Stimulated activated CD8-positive, alpha-beta memory T cell treated with anti-CD3 and anti-CD28 coated beads, Interleukin-7, amount 100 ng/mL, for 4 hours (primary cell): ENCODE measurements at regions not wholly inside any gene's neighbourhood (a gene's known extent, or its start where the extent isn't known, plus 50 kb on each side); places are given as distances from the start of the nearest gene placed in this dataset.
"Not testable (repeated sequence)": the region's sequence is repeated elsewhere in the genome, so short reads cannot be mapped to it uniquely, and the experiment has no call there.

ENCODE experiments used
- DNase-seq, 2 donors: peaks; one replicate each; pipeline ENCODE4 v3.0.0-alpha.2; 2020; ENCODE audit warnings: low read depth in 2 of 2

DNA sequence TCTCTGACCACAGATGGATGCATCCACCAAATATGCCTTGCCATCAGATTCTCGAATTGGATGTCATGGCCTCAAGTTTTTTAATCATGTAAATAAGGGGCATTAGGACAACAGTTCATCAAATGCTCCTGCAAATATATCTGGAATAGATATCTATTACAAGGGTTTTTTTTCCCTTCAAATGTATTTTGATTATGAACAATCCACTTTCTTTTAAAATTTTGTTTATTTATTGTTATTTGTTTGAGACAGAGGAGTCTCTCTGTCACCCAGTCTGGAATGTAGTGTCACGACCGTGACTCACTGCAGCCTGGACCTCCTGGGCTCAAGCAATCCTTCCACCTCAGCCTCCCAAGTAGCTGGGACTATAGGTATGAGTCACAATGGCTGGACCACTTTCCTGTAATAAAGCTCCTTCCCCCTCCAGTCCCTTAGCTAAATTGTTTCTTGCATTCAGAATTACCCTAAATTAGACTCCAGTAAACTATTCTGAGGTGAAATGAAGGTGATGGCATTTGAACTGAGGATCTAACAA is 1412.1 kb downstream of the EFNA5 start:
- no peak for DNase-seq

DNA sequence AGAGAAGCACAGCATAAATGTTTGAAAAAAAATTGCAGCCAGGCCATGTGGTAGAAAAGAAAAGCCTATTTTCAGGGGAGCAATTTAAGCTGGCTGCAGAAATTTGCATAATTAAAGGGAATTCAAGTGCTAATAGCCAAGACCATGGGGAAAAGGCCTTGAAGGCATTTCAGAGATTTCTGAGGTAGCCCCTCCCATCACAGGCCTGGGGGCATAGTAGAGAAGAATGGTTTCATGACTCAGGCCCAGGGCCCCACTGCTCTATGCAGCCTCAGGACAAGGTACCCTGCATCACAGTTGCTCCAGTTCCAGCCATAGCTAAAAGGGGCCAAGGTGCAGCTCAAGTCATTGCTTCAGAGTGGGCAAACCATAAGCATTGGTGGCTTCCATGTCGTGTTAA is 1416.0 kb downstream of the EFNA5 start:
- DNase-seq: no peak

DNA sequence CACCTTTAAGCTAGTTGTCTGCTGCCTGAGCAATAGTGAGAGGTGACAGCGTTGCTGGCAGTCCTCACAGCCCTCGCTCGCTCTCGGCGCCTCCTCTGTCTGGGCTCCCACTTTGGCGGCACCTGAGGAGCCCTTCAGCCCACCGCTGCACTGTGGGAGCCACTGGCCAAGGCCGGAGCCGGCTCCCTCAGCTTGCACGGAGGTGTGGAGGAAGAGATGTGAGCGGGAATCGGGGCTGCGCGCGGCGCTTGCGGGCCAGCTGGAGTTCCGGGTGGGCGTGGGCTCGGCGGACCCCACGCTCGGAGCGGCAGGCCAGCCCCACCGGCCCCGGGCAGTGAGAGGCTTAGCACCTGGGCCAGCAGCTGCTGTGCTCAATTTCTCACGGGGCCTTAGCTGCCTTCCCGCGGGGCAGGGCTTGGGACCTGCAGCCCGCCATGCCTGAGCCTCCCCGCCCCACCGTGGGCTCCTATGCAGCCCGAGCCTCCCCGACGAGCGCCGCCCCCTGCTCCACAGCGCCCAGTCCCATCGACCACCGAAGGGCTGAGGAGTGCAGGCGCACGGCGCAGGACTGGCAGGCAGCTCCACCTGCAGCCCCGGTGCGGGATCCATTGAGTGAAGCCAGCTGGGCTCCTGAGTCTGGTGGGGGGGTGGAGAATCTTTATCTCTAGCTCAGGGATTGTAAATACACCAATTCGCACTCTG is 1424.5 kb downstream of the EFNA5 start:
- DNase-seq: not testable (repeated sequence)

DNA sequence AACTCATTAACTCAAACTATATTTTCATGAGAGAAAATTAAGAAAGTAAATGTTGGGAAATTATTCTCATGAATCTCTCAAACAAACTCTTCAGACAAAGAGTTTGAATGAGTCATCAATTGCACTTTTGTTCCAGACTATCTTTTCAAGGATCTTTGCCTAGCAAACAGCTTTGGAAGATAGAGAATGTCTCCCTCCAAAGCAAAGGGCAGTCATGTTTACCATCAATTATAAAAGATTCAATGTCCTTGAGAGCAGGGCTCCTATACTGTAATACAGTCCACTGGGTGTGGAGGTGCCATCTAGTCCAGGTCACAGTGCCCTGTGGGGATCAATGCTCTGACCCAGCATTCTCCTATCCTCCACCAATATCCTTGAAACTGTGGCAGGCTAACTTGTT is 1429.3 kb downstream of the EFNA5 start:
- no peak for DNase-seq

DNA sequence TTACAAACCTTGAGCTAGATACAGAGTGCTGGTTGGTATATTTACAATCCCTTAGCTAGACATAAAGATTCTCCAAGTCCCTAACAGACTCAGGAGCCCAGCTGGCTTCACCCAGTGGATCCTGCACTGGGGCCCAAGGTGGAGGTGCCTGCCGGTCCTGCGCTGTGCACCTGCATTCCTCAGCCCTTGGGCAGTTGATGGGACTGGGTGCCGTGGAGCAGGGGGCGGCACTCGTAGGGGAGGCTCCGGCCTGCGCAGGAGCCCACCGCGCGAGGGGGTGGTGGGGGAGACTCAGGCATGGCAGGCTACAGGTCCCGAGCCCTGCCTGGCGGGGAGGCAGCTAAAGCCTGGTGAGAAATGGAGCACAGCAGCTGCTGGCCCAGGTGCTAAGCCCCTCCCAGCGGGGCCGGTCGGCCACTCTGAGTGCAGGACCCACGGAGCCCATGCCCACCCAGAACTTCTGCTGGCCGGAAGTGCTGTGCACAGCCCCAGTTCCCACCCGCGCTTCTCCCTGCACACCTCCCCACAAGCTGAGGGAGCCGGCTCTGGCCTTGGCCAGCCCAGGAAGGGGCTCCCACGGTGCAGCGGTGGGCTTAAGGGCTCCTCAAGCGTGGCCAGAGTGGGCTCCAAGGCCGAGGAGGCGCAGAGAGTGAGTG is 1464.7 kb downstream of the EFNA5 start:
- no peak for DNase-seq

DNA sequence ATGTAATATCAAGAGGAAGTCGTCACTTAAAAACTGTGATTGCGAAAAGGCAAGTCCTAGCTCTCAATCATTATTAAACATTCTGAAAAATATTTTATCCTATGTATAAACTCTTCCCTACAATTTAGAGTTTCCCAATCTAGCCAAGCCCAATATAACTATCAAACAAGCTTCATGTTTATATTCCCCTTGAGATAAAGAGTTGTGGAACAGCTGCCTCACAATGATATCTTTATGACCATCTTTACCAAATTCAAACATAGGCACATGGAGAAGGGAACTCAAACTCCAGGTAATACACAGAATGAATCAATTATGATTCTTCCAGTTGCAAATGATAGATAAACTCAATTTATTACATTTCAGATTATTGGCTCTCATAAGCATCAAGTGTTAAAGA is 1468.7 kb downstream of the EFNA5 start:
- DNase-seq: no peak

DNA sequence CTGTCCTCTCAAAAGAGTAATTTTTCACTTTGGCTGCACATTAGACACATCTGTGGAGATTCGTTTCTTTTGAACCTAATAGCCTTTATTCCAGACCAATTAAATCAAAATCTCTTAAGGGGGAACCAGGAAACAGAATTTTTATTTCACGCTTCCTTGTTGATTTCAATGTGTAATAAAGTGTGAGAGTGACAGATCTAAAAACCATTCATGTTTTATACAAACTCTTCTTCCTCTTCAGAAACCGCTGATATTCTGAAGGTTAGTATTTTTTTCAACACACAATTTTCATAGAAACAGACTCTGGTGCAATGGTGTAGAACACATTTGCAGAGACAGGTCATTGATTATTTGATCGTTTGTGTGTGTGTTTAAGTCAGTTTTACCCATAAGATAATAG is 1469.8 kb downstream of the EFNA5 start:
- no peak for DNase-seq

DNA sequence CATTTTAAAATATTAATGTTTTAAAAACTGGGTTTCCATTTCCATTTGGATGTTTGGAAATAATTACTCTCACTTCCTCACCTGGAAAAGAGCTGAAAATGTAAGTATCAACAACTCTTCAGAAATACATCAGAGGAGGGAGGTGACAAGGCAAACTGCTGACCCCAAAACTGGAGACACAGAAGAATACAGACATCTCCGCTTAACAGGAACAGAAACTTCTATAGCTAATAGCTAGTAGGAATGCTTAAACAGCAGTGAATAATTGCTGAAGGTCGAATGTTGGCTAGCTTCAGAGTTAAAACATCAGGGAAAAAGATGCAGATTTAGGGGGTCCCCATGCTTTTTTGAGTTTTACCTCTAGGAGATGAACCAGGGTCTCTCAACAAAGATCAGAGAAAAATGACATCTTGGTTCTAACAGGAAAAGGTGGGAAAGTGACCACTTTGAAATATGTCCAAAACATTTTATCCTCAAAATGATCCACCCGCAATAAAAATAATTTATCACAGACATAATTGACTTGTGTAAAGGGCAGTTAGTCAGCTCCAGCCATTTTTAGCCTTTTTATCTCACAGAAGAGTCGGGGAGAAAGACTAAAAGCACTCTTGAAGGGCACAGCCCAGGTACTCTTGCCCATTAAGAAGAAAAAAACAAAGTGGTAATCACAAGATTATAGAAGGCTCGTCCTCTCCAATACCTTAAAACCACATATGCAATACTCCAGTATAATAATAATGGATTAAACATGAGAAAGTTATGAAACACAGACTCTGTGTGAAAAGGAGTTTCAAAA is 1474.9 kb downstream of the EFNA5 start:
- DNase-seq: no peak

DNA sequence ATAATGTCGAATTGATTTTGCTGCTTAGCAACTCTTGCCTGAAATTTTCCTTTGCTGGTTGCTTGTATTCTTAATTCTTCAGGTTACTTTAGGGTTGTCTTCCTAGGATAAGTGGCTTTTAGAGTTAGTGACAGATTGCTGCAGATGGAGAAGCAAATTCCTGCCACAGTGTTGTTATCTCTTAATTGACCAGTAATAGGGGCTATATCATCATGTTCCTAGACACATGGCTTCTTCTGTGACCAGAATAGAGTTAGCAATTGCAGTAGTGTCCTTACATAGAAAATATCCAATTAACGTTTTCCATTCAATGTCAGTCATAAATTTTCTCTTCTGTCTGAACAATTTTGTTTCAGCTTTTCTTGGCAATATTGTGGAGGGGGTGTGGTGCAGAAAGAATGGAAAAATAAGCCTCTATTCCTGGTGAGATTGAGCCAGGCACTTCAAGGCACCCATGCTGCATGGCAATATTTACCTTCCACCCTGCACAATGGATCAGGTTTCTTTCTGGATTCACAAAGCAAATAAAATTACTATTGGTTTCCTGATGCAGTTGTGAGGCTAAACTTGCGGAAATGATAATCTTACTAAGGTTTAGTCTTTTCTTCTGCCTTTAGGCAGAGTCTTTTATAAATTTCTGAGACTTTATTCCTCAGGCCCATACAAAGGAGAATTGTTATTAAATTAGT is 1481.5 kb downstream of the EFNA5 start:
- DNase-seq: no peak

DNA sequence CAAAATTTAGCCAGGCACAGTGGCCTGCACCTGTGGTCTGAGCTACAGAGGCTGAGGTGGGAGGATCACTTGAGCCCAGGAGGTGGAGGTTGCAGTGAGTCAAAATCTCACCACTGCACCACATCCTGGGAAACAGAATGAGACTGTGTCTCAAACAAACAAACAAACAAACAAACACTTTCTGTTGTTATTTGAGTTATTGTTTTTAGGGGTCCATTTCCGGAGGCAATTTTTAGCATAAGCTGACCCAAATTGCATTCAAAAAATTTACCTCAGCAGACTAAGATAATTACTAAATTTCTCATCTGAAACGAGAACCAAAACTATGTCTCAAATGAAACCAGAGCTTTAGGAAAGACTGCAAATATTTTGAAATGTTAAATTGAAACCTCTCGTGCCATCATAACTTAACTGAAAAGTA is 1485.1 kb downstream of the EFNA5 start:
- no peak for DNase-seq

DNA sequence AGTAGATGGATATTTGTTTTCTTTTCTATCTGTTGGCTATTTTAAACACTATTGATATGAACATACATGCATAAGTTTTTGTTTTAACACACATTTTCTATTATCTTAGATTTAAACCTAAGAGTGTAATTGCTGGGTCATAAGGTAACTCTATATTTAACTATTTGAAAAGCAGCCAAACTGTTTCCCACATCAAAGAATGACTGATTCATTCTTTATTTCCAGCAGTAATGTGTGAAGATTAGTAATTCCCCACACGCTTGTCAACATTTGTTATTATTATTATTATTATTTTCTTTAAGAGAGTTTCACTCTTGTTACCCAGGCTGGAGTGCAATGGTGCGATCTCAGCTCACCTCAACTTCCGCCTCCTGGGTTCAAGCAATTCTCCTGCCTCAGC is 1495.8 kb downstream of the EFNA5 start:
- DNase-seq: no peak

DNA sequence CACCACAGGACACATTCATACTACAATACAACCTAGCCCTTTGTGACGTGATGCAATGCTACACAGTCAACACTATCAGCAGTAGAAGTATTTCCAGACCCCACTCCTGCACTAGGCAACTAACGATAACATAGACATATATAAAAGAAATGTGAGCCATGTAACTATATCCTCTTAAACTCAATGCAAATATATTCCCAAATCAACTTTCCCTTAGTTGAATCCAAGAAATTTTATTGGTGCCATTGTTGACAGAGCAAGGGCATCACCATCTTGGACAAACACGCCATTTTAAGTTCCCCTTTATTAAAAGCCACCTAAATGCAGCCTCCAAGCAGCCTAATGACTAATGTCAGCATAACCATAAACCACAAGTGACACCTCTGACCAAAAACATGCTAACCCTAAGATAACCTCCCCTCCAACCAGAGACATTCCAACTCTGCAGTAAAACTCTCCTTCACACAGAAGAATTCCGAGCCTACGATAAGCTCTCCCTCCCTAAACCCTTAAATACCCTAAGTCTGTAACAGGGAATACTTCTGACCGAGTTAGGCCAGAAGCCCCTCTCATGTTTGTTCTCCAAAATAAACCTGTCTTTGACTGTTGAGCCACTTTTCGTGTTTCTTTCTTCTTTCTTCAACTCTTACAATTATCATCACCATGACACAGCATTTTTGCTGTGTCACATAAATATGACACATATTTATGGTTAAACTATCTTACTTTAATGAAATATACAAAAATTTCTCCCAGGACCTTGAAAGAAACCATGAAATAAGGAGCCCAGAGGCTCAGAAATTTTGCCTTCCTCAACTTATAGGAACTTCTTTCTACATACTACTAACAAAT is 1497.8 kb downstream of the EFNA5 start:
- no peak for DNase-seq

DNA sequence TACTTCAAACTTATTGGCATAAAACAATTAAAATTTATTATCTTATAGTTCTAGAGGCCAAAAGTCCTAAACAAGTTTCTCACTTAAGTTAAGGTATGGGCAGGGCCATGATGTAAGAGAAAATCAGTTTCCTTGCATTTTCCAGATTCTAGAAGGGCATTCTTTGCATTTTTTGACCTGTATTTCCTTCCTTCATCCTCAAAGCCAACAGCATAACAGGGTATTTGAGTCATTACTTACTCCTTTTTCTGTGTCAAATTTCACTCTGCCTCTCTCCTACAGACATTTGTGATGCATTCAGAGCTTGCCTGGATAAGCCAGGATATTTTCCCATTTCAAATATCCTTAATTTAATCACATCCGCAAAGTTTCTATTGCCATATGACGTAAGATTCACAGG is 1499.0 kb downstream of the EFNA5 start:
- no peak for DNase-seq

DNA sequence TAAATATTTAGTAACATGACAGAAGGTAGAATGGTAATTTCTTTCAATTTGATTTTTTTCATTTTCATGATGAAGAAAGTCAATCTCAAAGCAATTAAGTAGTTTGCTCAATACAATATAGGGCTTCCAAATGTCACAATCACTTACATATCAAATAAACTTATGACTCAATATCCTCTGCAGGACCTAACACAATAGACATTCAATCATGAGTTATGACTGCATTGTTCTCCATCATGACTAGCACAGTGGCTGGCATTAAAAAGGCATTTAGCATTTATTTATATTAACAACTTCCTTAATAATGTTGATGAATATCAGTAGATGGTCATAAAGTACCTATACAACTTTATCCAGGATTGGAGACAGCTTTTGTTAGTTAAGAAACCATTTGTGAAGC is 1499.6 kb downstream of the EFNA5 start:
- no peak for DNase-seq

DNA sequence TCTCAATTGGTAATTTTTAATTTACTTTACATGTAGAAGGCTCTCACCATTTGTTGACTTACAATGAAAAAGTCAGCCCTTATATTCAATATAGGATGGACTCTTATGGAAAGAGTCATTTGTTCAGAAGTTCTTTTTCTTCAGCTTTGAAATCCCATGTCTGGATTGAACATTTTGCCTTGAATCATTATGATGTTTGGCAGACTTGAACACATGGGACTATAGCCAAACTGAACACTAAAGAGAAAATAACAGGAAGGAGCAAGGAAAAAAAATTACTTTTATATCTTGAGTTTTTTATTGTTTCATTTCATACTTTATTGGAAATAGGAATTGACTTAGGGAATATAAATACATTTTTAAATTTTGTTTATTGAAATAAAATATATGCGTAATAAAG is 1503.0 kb downstream of the EFNA5 start:
- no peak for DNase-seq

DNA sequence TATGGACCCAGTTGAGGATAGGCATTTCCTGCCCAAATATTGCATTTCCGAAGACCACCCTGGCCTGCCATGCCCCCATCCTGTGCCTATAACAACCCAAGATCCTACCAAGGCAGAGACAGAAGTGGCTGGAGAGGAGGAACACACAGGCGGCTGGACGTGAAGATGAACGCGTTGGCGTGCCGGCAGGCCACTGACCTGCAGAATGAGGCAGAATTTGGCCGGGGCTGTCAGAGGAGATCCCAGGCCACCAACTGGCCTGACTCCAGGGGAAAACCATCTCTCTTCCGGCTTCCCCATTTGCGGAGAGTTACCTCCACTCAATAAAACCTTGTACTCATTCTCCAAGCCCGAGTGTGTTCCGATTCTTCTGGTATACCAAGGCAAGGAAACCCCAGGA is 1507.5 kb downstream of the EFNA5 start:
- DNase-seq: no peak

DNA sequence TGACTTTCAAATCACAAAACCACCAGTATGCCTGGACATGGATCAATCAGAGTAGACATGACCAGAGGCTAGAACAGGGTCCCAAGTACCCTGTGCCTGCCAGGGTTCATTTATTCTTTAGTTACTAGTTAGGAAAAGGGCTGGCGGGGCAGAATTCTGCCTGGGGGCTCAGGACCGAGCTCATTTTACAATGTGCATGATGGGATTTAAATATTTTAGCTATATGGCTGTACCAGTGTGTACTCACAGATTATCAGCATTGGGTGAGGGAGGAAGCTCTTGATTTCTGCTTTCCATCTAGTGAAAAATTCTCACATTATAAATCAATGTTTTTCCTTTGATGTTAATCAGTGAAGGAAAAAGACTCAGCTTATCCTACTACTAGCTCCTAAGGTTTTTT is 1511.1 kb downstream of the EFNA5 start:
- no peak for DNase-seq

DNA sequence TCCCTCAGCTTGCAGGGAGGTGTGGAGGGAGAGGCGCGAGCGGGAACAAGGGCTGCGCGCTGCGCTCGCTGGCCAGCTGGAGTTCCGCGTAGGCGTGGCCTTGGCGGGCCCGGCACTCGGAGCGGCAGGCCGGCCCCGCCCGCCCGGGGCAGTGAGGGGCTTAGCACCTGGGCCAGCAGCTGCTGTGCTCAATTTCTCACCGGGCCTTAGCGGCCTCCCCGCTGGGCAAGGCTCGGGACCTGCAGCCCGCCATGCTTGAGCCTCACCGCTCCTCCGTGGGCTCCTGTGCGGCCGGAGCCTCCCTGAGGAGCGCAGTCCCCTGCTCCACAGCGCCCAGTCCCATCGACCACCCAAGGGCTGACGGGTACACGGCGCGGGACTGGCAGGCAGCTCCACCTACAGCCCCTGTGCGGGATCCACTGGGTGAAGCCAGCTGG is 1516.4 kb downstream of the EFNA5 start:
- no peak for DNase-seq

DNA sequence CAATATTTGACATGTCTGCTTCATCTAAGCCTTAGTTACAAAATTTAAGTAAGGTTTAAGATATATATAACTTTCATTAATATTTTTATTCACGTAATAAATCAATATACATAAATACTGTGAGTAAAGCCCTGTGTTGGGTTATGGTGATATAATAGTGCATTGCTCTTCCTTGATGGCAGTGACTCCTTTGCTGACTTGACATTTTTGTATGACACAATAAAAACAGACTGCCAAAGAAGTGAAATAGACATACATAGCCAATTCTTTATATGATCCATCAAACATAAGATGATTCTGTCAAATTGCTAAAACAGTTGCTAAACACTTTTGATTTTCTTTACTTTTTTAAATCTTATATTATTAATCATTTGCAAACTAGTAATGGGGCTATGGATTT is 1518.2 kb downstream of the EFNA5 start:
- no peak for DNase-seq

DNA sequence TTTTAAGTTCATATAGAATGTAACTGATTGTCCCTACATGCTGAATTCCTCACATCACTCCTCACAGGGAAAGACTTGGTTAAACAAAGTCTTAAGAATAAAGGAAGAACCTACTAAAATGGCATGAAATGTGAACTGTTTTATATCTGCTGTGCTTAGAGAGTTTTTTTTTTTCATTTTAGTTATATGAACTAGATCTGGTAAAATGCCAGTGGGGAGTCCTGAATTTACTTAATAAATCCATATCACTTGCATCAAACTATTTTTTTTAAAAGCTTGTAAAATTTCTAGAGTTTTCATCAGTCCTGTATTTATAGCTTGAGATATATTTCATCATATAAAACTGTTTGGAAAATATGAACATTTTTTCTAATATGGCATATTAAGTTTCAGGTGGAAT is 1528.6 kb downstream of the EFNA5 start:
- DNase-seq: no peak

DNA sequence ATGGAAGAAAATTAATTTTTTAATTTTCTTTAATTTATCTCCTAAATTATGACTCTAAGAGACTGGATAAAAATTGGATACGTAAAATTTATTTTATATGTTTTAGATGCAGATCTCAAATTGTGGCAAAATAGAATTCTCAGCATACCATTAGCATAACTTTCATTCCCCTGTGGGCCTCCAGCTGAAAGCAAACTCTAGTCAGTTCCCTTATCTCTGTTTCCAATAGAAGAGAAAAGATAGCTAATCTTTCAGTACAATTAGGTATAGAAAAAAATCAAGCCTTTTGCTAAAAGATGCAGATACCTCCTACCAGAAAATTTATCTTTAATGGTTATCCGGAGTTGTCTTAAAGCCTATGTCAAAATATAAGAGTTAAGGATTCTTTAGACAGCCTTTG is 1530.6 kb downstream of the EFNA5 start:
- DNase-seq: no peak
